ENCODE measurements at regions not wholly inside any gene's neighbourhood (a gene's known extent, or its start where the extent isn't known, plus 50 kb on each side); places are given as distances from the start of the nearest gene placed in this dataset.

- TF ChIP-seq POLR2A (IDR thresholded peaks at IDR 0.05) (no peak), CTCF (IDR thresholded peaks at IDR 0.05) (no peak), POLR2AphosphoS5 (IDR thresholded peaks at IDR 0.05) (no peak), EP300 (IDR thresholded peaks at IDR 0.05) (no peak)
Observed at GRCh38 chr4:175377203-175377602, 434.9 kb downstream of the GPM6A start.
